Chondrocyte (in vitro differentiated cells): ENCODE measurements at regions not wholly inside any gene's neighbourhood (a gene's known extent, or its start where the extent isn't known, plus 50 kb on each side); places are given as distances from the start of the nearest gene placed in this dataset.

Experiments
- DNase-seq: peaks from one replicate; pipeline ENCODE4 v3.0.0; 2021; ENCODE audit warnings: mixed read lengths, low spot score
- H3K27ac Mint-ChIP-seq: one replicate; pipeline ENCODE4 v1.8.0; 2021; ENCODE audit warnings: mild to moderate bottlenecking, moderate library complexity, mixed read lengths; ENCODE audit not compliant: unreplicated experiment
- H3K27me3 Mint-ChIP-seq: 2 replicates; pipeline ENCODE4 v1.8.0; 2021; ENCODE audit warnings: low read depth, mixed read lengths
- H3K36me3 Mint-ChIP-seq: 2 replicates; pipeline ENCODE4 v1.8.0; 2021; ENCODE audit warnings: low read depth, mixed read lengths
- H3K4me1 Mint-ChIP-seq: 2 replicates; pipeline ENCODE4 v1.8.0; 2021; ENCODE audit warnings: low read depth, mild to moderate bottlenecking, mixed read lengths
- H3K4me3 Mint-ChIP-seq: one replicate; pipeline ENCODE4 v1.8.0; 2021; ENCODE audit warnings: mild to moderate bottlenecking, moderate library complexity, mixed read lengths; ENCODE audit not compliant: unreplicated experiment
- H3K9me3 Mint-ChIP-seq: 2 replicates; pipeline ENCODE4 v1.8.0; 2021; ENCODE audit warnings: low read depth, mixed read lengths
- CTCF ChIP-seq: fragments of 200-600 bp; sonication (generic); IDR thresholded peaks from 2 replicates; pipeline ENCODE4 v1.5.0; 2021; ENCODE audit warnings: antibody characterized with exemption, mild to moderate bottlenecking, moderate library complexity

GRCh38 chr11:115874843-115875242 lies 370.6 kb upstream of the CADM1 start:
- H3K9me3 Mint-ChIP-seq: peaks cover 5% of the 10 kb centered on the region
- no peak overlapping the region for H3K4me3 Mint-ChIP-seq
- H3K4me1 Mint-ChIP-seq: no peaks in the 10 kb centered on the region
- no peak for TF ChIP-seq CTCF
- H3K27me3 Mint-ChIP-seq: peaks cover 4% of the 10 kb centered on the region
- no peak for DNase-seq
- H3K36me3 Mint-ChIP-seq: peaks cover 2% of the 10 kb centered on the region
- H3K27ac Mint-ChIP-seq: no peak overlapping the region

GRCh38 chr11:115873813-115874212 lies 369.6 kb upstream of the CADM1 start:
- Mint-ChIP-seq H3K36me3 (no peaks in the 10 kb centered on the region), H3K27me3 (peaks cover 4% of the 10 kb centered on the region), H3K4me3 (no peak overlapping the region), H3K9me3 (peaks cover 3% of the 10 kb centered on the region), H3K27ac (no peak overlapping the region), H3K4me1 (no peaks in the 10 kb centered on the region)
- no peak for TF ChIP-seq CTCF
- no peak for DNase-seq

GRCh38 chr11:115872416-115872815 lies 368.2 kb upstream of the CADM1 start:
- H3K4me1 Mint-ChIP-seq: no peaks in the 10 kb centered on the region
- no peak overlapping the region for H3K27ac Mint-ChIP-seq
- no peak for TF ChIP-seq CTCF
- no peaks in the 10 kb centered on the region for H3K9me3 Mint-ChIP-seq
- no peak overlapping the region for H3K4me3 Mint-ChIP-seq
- no peak for DNase-seq
- peaks cover 4% of the 10 kb centered on the region for H3K27me3 Mint-ChIP-seq
- no peaks in the 10 kb centered on the region for H3K36me3 Mint-ChIP-seq

GRCh38 chr11:115871161-115871760 lies 367.0 kb upstream of the CADM1 start:
- no peak for DNase-seq
- no peak for TF ChIP-seq CTCF

GRCh38 chr11:115869780-115870431 lies 365.7 kb upstream of the CADM1 start:
- no peak for DNase-seq
- H3K4me3 Mint-ChIP-seq: no peak overlapping the region

More at GRCh38 chr11:115871161-115871760, 367.0 kb upstream of the CADM1 start:
- peaks cover 4% of the 10 kb centered on the region for H3K27me3 Mint-ChIP-seq
- H3K4me1 Mint-ChIP-seq: no peaks in the 10 kb centered on the region
- no peaks in the 10 kb centered on the region for H3K36me3 Mint-ChIP-seq
- no peak overlapping the region for H3K27ac Mint-ChIP-seq
- no peak overlapping the region for H3K4me3 Mint-ChIP-seq
- no peaks in the 10 kb centered on the region for H3K9me3 Mint-ChIP-seq

More at GRCh38 chr11:115869780-115870431, 365.7 kb upstream of the CADM1 start:
- Mint-ChIP-seq H3K36me3 (no peaks in the 10 kb centered on the region), H3K27ac (no peak overlapping the region), H3K27me3 (peaks cover 7% of the 10 kb centered on the region), H3K9me3 (no peaks in the 10 kb centered on the region), H3K4me1 (no peaks in the 10 kb centered on the region)
- TF ChIP-seq CTCF: peak; percentile 80
